OCI-LY7 (cell line): ENCODE measurements at regions not wholly inside any gene's neighbourhood (a gene's known extent, or its start where the extent isn't known, plus 50 kb on each side); places are given as distances from the start of the nearest gene placed in this dataset.

Experiments
- BruUV-seq: library from RNA; stranded (reverse); fragments of 400-500 nt; replicated peaks from 2 replicates; lab custom pipeline; 2021; lab: Mats Ljungman, UMichigan
- CTCF ChIA-PET: fragments of 300-600 bp; sonication (Branson Sonifier 250); formaldehyde crosslinking; loops from one replicate; lab custom pipeline; 2022; ENCODE audit warnings: antibody characterized with exemption; ENCODE audit not compliant: unreplicated experiment; lab: Charles Lee
- POLR2A ChIA-PET: fragments of 300-600 bp; sonication (Branson Sonifier 250); formaldehyde crosslinking; loops from one replicate; lab custom pipeline; 2022; ENCODE audit warnings: antibody characterized with exemption; lab: Charles Lee
- DNase-seq: peaks from one replicate; pipeline ENCODE4 v3.0.0-alpha.2; 2015; ENCODE audit warnings: low spot score
- H2AFZ ChIP-seq: fragments of 200-600 bp; sonication (generic), shearing (Covaris generic); 2 replicates; pipeline ENCODE4 v1.6.1; 2014; ENCODE audit warnings: mild to moderate bottlenecking, antibody characterized with exemption, low read length, moderate library complexity
- H3K27ac ChIP-seq: fragments of 200-600 bp; sonication (generic); 2 replicates; pipeline ENCODE4 v1.5.1; 2014; ENCODE audit warnings: mixed run types, low read depth, mild to moderate bottlenecking, moderate library complexity, low read length, inconsistent platforms; ENCODE audit not compliant: poor library complexity, severe bottlenecking
- H3K36me3 ChIP-seq: fragments of 200-600 bp; sonication (generic); 2 replicates; pipeline ENCODE4 v1.6.1; 2014; ENCODE audit warnings: mild to moderate bottlenecking, antibody characterized with exemption, low read length, moderate library complexity, mixed read lengths; ENCODE audit not compliant: insufficient read depth
- H3K4me1 ChIP-seq: fragments of 200-600 bp; sonication (generic); 2 replicates; pipeline ENCODE4 v1.5.1; 2014; ENCODE audit warnings: mild to moderate bottlenecking, low read length; ENCODE audit not compliant: insufficient read depth, poor library complexity, severe bottlenecking
- H3K4me2 ChIP-seq: fragments of 200-600 bp; sonication (generic); 2 replicates; pipeline ENCODE4 v1.6.1; 2014; ENCODE audit warnings: mild to moderate bottlenecking, low read length
- H3K4me3 ChIP-seq: fragments of 200-600 bp; sonication (generic); 2 replicates; pipeline ENCODE4 v1.5.1; 2014; ENCODE audit warnings: mild to moderate bottlenecking, low read depth, low read length; ENCODE audit not compliant: poor library complexity, severe bottlenecking
- H3K79me2 ChIP-seq: fragments of 200-600 bp; sonication (generic); 2 replicates; pipeline ENCODE4 v1.6.1; 2016; ENCODE audit warnings: low read depth, mild to moderate bottlenecking, low read length, moderate library complexity, mixed read lengths; ENCODE audit not compliant: insufficient read depth
- H3K9me2 ChIP-seq: fragments of 200-600 bp; sonication (generic); 2 replicates; pipeline ENCODE4 v1.6.1; 2016; ENCODE audit warnings: mild to moderate bottlenecking, low read length, mixed read lengths; ENCODE audit not compliant: insufficient read depth
- H3K9me3 ChIP-seq: fragments of 200-600 bp; sonication (generic); 2 replicates; pipeline ENCODE4 v1.6.1; 2014; ENCODE audit warnings: mild to moderate bottlenecking, mixed run types, low read length, mixed read lengths
- H4K20me1 ChIP-seq: fragments of 200-600 bp; sonication (generic); 2 replicates; pipeline ENCODE4 v1.6.1; 2014; ENCODE audit warnings: mild to moderate bottlenecking, antibody characterized with exemption, low read length, moderate library complexity, mixed read lengths; ENCODE audit not compliant: insufficient read depth
- EZH2phosphoT487 ChIP-seq: fragments of 200-600 bp; sonication (generic); IDR thresholded peaks from 2 replicates; pipeline ENCODE4 v1.6.1; 2018; ENCODE audit warnings: low read depth, borderline replicate concordance, mild to moderate bottlenecking, mixed run types, antibody characterized with exemption, low read length, moderate library complexity, mixed read lengths
- intact Hi-C: fragments of 100-400 bp; cut with micrococcal nuclease; formaldehyde crosslinking; loops from one replicate; pipeline ENCODE4 v1.10.0; 2022; ENCODE audit not compliant: unreplicated experiment
- TF ChIP-seq, protein P1 (sequence below): fragments of 200-600 bp; sonication (generic); conservative IDR thresholded peaks from 2 replicates; pipeline ENCODE4 v1.5.1; 2014; ENCODE audit warnings: mild to moderate bottlenecking, antibody characterized with exemption, low read length, moderate library complexity, mixed read lengths

DNA sequence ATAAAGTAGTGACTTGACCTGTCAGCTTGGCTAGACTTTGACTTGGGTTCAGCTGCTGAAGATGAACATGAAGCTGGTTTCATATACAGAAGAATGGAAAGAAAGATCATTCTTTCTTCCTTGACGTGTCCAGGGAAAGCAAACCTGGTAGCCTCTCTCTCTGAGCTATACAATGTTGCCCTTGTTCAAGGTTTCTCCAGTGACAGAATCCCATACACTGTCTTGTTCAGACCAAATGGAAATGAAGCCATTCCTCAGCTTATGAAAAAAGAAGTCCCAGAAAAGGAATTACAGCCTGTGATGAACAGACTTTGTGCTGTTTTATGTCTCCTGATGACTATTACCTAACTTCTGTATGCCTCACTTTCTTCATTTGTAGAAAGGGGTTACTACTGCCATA, 349.8 kb upstream of the KLF4 start:
- Histone ChIP-seq H3K36me3 (no peaks in the 10 kb centered on the region), H3K9me2 (no peaks in the 10 kb centered on the region), H4K20me1 (no peaks in the 10 kb centered on the region), H2AFZ (no peak overlapping the region), H3K9me3 (no peaks in the 10 kb centered on the region), H3K79me2 (no peaks in the 10 kb centered on the region), H3K27ac (no peak overlapping the region), H3K4me2 (no peak overlapping the region), H3K4me3 (no peak overlapping the region), H3K4me1 (no peaks in the 10 kb centered on the region)
- intact Hi-C loops: no loop called here
- BruUV-seq: no TSS peak
- CTCF ChIA-PET: no interaction called here
- POLR2A ChIA-PET: interaction anchor here (0.6 to 1.3 kb wide), 3 partner anchors 33 to 1549 kb away, joined by 3 read pairs; no protein-coding TSS in a partner anchor
- TF ChIP-seq EZH2phosphoT487: no peak
- TF ChIP-seq, protein P1, sequence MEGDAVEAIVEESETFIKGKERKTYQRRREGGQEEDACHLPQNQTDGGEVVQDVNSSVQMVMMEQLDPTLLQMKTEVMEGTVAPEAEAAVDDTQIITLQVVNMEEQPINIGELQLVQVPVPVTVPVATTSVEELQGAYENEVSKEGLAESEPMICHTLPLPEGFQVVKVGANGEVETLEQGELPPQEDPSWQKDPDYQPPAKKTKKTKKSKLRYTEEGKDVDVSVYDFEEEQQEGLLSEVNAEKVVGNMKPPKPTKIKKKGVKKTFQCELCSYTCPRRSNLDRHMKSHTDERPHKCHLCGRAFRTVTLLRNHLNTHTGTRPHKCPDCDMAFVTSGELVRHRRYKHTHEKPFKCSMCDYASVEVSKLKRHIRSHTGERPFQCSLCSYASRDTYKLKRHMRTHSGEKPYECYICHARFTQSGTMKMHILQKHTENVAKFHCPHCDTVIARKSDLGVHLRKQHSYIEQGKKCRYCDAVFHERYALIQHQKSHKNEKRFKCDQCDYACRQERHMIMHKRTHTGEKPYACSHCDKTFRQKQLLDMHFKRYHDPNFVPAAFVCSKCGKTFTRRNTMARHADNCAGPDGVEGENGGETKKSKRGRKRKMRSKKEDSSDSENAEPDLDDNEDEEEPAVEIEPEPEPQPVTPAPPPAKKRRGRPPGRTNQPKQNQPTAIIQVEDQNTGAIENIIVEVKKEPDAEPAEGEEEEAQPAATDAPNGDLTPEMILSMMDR: no peak
- DNase-seq: no peak

GRCh38 chr9:107838766-107839165, 349.2 kb upstream of the KLF4 start:
- H3K4me3 ChIP-seq: no peak overlapping the region
- no peaks in the 10 kb centered on the region for H3K4me1 ChIP-seq
- H3K79me2 ChIP-seq: no peaks in the 10 kb centered on the region
- BruUV-seq: no TSS peak
- ChIA-PET POLR2A (no interaction called here), CTCF (no interaction called here)
- H3K27ac ChIP-seq: no peak overlapping the region
- no peak overlapping the region for H2AFZ ChIP-seq
- no peak overlapping the region for H3K4me2 ChIP-seq
- TF ChIP-seq EZH2phosphoT487: no peak
- TF ChIP-seq, protein P1: no peak
- no peak for DNase-seq
- H4K20me1 ChIP-seq: no peaks in the 10 kb centered on the region
- H3K9me2 ChIP-seq: no peaks in the 10 kb centered on the region
- H3K9me3 ChIP-seq: no peaks in the 10 kb centered on the region
- no peaks in the 10 kb centered on the region for H3K36me3 ChIP-seq
- intact Hi-C loops: no loop called here

DNA sequence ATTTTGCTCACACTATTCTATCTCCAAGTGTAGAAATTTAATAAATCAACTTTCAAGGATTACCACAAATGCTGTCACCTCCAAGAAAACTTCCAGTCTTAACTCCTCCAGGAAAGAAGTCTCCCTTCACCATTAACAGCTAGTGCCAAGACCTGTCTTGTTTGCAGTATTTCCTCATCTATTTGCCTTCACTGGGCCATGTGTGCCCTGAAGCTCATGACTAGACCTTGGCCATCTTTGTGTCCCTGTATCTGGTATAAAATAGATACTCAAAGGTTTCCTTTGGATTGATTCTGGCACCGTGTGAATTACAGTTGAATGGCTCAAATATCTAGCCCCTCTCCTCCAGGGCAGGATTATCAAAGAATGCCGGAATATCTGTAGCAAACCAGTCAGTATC, 346.7 kb upstream of the KLF4 start:
- POLR2A ChIA-PET: interaction anchor here (0.6 kb wide), 1 partner anchor 45 kb away, joined by 3 read pairs; no protein-coding TSS in a partner anchor
- intact Hi-C loops: no loop called here

More for the DNA sequence above, 346.7 kb upstream of the KLF4 start:
- CTCF ChIA-PET: no interaction called here
- Histone ChIP-seq H3K4me2 (no peak overlapping the region), H4K20me1 (no peaks in the 10 kb centered on the region), H3K9me2 (no peaks in the 10 kb centered on the region), H3K27ac (no peak overlapping the region), H3K9me3 (no peaks in the 10 kb centered on the region), H3K4me3 (no peak overlapping the region), H2AFZ (no peak overlapping the region), H3K4me1 (no peaks in the 10 kb centered on the region), H3K79me2 (no peaks in the 10 kb centered on the region), H3K36me3 (no peaks in the 10 kb centered on the region)
- no peak for DNase-seq
- BruUV-seq: no TSS peak
- no peak for TF ChIP-seq EZH2phosphoT487
- TF ChIP-seq, protein P1: no peak
